HG02571 (cell line): ENCODE measurements at regions not wholly inside any gene's neighbourhood (a gene's known extent, or its start where the extent isn't known, plus 50 kb on each side); places are given as distances from the start of the nearest gene placed in this dataset.
"Not testable (repeated sequence)": the region's sequence is repeated elsewhere in the genome, so short reads cannot be mapped to it uniquely, and the experiment has no call there.

Experiments used
- ATAC-seq: cut with Tn5 transposase; IDR thresholded peaks from one replicate; pipeline ENCODE4 v1.9.1; 2021; ENCODE audit warnings: mild to moderate bottlenecking, moderate library complexity; ENCODE audit not compliant: unreplicated experiment

GRCh38 chr10:3397846-3398245, 225.3 kb upstream of the PITRM1 start:
- no peak for ATAC-seq

- no peak for ATAC-seq
Measured at GRCh38 chr10:3397231-3397630, 224.6 kb upstream of the PITRM1 start.

GRCh38 chr10:3396116-3396515, 223.5 kb upstream of the PITRM1 start:
- no peak for ATAC-seq

GRCh38 chr10:3395458-3395861, 222.9 kb upstream of the PITRM1 start:
- no peak for ATAC-seq

GRCh38 chr10:3395041-3395440, 222.5 kb upstream of the PITRM1 start:
- no peak for ATAC-seq

GRCh38 chr10:3393958-3394357, 221.4 kb upstream of the PITRM1 start:
- ATAC-seq = no peak

- ATAC-seq = no peak
Measured at GRCh38 chr10:3391657-3392056, 219.1 kb upstream of the PITRM1 start.

GRCh38 chr10:3389130-3389529, 216.5 kb upstream of the PITRM1 start:
- no peak for ATAC-seq

GRCh38 chr10:3385487-3385886, 212.9 kb upstream of the PITRM1 start:
- no peak for ATAC-seq

- ATAC-seq = no peak
Measured at GRCh38 chr10:3382092-3382491, 209.5 kb upstream of the PITRM1 start.

- ATAC-seq = no peak
Measured at GRCh38 chr10:3380406-3381050, 207.9 kb upstream of the PITRM1 start.

- no peak for ATAC-seq
Measured at GRCh38 chr10:3376631-3377030, 204.0 kb upstream of the PITRM1 start.

- no peak for ATAC-seq
Measured at GRCh38 chr10:3375505-3375904, 202.9 kb upstream of the PITRM1 start.

GRCh38 chr10:3374914-3375313, 202.3 kb upstream of the PITRM1 start:
- ATAC-seq = no peak

GRCh38 chr10:3373374-3374027, 200.9 kb upstream of the PITRM1 start:
- ATAC-seq = not testable (repeated sequence)

- ATAC-seq = no peak
Measured at GRCh38 chr10:3372281-3372680, 199.7 kb upstream of the PITRM1 start.

GRCh38 chr10:3371624-3372023, 199.0 kb upstream of the PITRM1 start:
- not testable (repeated sequence) for ATAC-seq

GRCh38 chr10:3366735-3367405, 194.3 kb upstream of the PITRM1 start:
- ATAC-seq = no peak

- ATAC-seq = no peak
Measured at GRCh38 chr10:3366043-3366442, 193.5 kb upstream of the PITRM1 start.

GRCh38 chr10:3365630-3366029, 193.0 kb upstream of the PITRM1 start:
- ATAC-seq = no peak

GRCh38 chr10:3364768-3365480, 192.3 kb upstream of the PITRM1 start:
- ATAC-seq = no peak
